ENCODE measurements at regions not wholly inside any gene's neighbourhood (a gene's known extent, or its start where the extent isn't known, plus 50 kb on each side); places are given as distances from the start of the nearest gene placed in this dataset.
A peak's percentile ranks its signal among the peaks of the same experiment; 100 is the strongest.

GRCh38 chr15:92565351-92566125, 90.0 kb downstream of the FAM174B start:
- no peak for DNase-seq

- DNase-seq, result no peak
Measured at GRCh38 chr15:92561754-92562153, 93.8 kb downstream of the FAM174B start.

DNA sequence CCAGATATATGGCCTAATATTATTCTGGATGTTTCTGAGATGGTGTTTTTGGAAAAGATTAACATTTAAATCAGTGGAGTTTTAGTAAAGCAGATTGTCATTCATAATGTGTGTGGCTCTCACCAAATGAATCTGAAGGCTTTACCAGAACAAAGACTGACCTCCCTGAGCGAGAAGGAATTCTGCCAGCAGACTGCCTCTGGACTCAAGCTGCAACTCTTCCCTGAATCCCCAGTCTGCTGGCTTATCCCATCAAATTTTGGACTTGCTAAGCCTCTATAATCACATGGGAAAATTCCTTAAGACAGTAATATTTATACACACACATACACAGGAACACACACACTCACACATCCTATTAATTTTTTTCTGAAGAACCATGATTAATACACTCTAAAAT, 102.3 kb downstream of the FAM174B start:
- no peak for DNase-seq

DNA sequence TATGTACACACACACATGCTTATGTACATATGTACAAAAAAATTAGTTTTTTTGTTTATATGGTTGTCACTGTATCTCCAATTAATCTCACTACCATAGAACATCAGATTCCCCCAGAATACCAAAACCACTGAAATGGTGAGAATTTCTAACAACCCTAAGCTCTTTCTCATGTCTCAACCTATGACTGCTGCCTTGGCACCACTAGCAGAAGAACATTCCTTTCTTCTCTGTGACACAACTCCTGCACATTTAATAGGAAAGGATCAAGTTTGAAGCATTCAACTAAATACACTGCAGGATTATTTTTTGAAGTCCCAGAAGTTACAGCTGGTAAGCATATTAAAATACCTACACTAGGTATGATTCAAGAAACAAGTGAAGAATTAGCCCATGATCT, 109.6 kb downstream of the FAM174B start:
- no peak for DNase-seq

- no peak for DNase-seq
Measured at GRCh38 chr15:92541291-92542200, 114.0 kb downstream of the FAM174B start.

- DNase-seq, result no peak
Measured at GRCh38 chr15:92538115-92538514, 117.5 kb downstream of the FAM174B start.

DNA sequence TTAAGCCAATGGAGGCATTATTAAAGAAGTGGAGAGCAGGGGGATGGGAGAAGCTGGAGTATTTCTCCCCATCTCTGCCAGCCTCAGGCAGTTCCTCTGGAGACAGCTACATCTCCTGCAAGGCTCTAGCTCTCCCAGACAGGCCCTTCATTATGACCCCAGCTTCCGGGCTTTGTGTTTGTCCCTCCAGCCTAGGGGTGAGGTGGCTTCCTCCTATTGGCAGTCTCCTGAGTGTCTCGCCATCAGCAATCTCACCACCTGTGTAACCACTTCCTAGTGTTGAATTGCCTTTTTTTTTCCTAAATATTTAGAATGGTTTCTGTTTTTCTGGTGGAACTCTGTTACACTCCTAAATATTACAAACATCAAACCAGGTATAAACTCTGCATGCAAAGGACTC, 122.3 kb downstream of the FAM174B start:
- DNase-seq, result no peak

GRCh38 chr15:92531406-92531805, 124.2 kb downstream of the FAM174B start:
- DNase-seq, result no peak

- no peak for DNase-seq
Measured at GRCh38 chr15:92528736-92529135, 126.8 kb downstream of the FAM174B start.

DNA sequence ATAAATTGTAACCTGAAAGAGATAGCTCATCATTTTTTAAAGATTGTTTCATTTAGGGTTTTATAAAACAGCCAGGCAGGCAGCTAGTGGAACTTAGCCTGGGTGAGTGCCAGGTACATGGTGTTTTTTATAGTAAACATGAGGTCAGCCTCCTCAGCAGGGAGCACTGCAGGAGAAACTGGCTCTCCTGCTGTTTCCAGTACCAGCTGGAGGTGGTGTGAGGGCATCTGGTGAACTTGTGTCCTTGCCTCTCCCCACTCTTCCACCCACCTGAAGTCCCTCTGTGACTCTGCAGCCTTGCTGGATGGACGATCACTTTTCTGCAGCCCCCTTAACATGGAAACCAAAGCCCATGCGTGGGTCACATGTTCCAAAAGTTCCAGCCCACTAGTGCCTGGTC, 128.4 kb downstream of the FAM174B start:
- DNase-seq, result no peak

DNA sequence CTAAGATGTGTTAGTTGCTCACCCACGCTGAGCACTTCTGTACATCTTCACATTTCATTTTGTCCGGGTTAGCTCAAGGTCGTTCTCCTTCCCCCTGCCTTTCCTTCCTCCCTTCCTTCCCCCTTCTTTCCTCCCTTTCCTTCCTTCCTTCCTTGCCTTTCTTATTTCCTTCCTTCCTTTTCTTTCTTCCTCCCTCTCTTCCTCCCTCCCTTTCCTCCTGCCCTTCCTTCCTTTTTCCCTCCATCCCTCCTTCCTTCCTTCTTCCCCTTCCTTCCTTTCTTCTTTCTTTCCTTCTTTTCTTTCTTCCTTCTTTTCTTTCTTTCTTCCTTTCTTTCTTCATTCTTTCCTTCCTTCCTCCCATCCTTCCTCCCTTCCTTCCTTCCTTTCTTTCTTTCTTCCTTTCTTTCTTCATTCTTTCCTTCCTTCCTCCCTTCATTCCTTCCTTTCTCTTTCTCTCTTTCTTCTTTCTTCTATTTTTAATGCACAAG, 129.8 kb downstream of the FAM174B start:
- no peak for DNase-seq

GRCh38 chr15:92524874-92525565, 130.6 kb downstream of the FAM174B start:
- no peak for DNase-seq

GRCh38 chr15:92524161-92524560, 130.5 kb downstream of the ST8SIA2 start:
- no peak for DNase-seq

DNA sequence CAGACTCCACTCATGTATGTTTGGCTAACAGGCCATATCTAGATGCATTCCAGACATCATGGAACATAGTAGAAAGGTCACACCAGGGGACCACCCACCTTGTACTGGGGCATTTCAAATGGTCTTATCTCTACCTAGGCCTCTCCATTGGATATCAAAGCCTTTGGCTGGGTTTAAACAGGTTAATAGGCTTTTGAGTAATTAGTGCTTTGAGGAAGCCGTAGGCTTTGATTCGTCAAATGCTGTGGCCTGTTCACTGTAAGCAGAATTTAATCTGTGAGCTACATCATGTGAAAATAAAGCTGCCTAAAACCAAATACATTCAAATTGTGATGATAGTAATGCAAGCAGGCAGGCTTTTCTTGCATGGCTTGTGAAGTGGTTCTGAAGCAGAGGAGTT, 129.5 kb downstream of the ST8SIA2 start:
- DNase-seq, result no peak

DNA sequence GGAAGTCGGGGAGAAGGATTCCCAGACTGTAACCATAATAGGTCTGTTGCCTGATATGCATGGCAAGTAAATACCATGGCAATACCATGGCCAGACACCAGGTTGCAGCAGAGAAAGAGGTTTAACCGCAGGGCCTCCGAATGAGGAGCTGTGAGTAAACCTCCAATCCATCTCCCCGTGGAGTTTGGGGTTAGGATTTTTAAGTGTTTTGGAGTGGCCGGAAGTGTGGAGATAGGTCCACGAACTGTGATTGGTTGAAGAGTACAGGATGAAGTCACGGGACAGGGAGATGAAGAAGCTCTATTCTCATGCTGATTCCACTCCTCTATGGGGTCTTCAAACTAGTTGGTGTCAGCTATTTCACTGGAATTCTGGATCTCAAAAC, 127.9 kb downstream of the ST8SIA2 start:
- DNase-seq, result peak in 1 of 4 experiments; percentile 11

GRCh38 chr15:92520914-92521623, 127.4 kb downstream of the ST8SIA2 start:
- no peak for DNase-seq

- no peak for DNase-seq
Measured at GRCh38 chr15:92519709-92520108, 126.0 kb downstream of the ST8SIA2 start.

Data from activated CD4-positive, CD25-positive, alpha-beta regulatory T cell (primary cell).